K562 (cell line): ENCODE measurements at regions not wholly inside any gene's neighbourhood (a gene's known extent, or its start where the extent isn't known, plus 50 kb on each side); places are given as distances from the start of the nearest gene placed in this dataset.
A peak's percentile ranks its signal among the peaks of the same experiment; 100 is the strongest.

Experiments used
- CBFA2T3 ChIP-seq: fragments of 450-650 bp; IDR thresholded peaks from 2 replicates; pipeline ENCODE4 v1.6.1; 2017
- CTBP1 ChIP-seq: fragments of 450-650 bp; IDR thresholded peaks from 2 replicates; pipeline ENCODE4 v1.6.1; 2016; ENCODE audit warnings: borderline replicate concordance
- DMBX1 ChIP-seq: fragments of 250-450 bp; sonication (Bioruptor Pico); IDR thresholded peaks from 2 replicates; pipeline ENCODE4 v1.8.0; 2022; ENCODE audit warnings: inconsistent platforms, mild to moderate bottlenecking, moderate library complexity, borderline replicate concordance
- EP300 ChIP-seq: IDR thresholded peaks from 2 replicates; pipeline ENCODE4 v1.6.1; 2012; ENCODE audit warnings: low read length, improper control_type of control experiment
- EP400 ChIP-seq: fragments of 450-650 bp; IDR thresholded peaks from 2 replicates; pipeline ENCODE4 v1.6.1; 2017; ENCODE audit warnings: antibody characterized with exemption, mild to moderate bottlenecking, moderate library complexity
- HOMEZ ChIP-seq: fragments of 250-450 bp; sonication (Bioruptor Pico); IDR thresholded peaks from 2 replicates; pipeline ENCODE4 v1.4.0; 2020; ENCODE audit warnings: mild to moderate bottlenecking, moderate library complexity
- KLF6 ChIP-seq: fragments of 250-450 bp; sonication (Bioruptor Pico); IDR thresholded peaks from 2 replicates; pipeline ENCODE4 v1.4.0; 2020; ENCODE audit warnings: mild to moderate bottlenecking, moderate library complexity, borderline replicate concordance
- MED1 ChIP-seq: sonication (generic); formaldehyde crosslinking; IDR thresholded peaks from 2 replicates; pipeline ENCODE4 v1.8.1; 2023; ENCODE audit warnings: missing genetic modification reagents, borderline replicate concordance
- MYNN ChIP-seq, 2 experiments: sonication (generic); formaldehyde crosslinking in 1 of 2; IDR thresholded peaks; 2 replicates each; pipeline versions ENCODE4 v1.5.0 to v1.6.1; 2016 to 2020; ENCODE audit warnings: antibody characterized with exemption in 1 of 2, missing genetic modification reagents in 1 of 2
- NFXL1 ChIP-seq: fragments of 450-650 bp; formaldehyde crosslinking; IDR thresholded peaks from 2 replicates; pipeline ENCODE4 v1.4.0; 2021; ENCODE audit warnings: mild to moderate bottlenecking
- NR2C1 ChIP-seq, 2 experiments: fragments of 450-650 bp; IDR thresholded peaks; 2 replicates each; pipeline ENCODE4 v1.6.1; 2017; ENCODE audit warnings: mild to moderate bottlenecking in 2 of 2, antibody characterized with exemption in 1 of 2, inconsistent platforms in 1 of 2, missing compliant biosample characterization in 1 of 2, missing genetic modification characterization in 1 of 2
- SOX6 ChIP-seq: fragments of 450-650 bp; IDR thresholded peaks from 2 replicates; pipeline ENCODE4 v1.6.1; 2014; ENCODE audit warnings: mild to moderate bottlenecking
- ZBTB43 ChIP-seq: sonication (generic); formaldehyde crosslinking; IDR thresholded peaks from 2 replicates; pipeline ENCODE4 v1.8.0; 2023; ENCODE audit warnings: mild to moderate bottlenecking, missing genetic modification reagents
- ZNF175 ChIP-seq: fragments of 200-800 bp; sonication (Bioruptor generic); IDR thresholded peaks from 2 replicates; pipeline ENCODE4 v1.6.1; 2016; ENCODE audit warnings: low read depth, mild to moderate bottlenecking, missing genetic modification characterization, missing compliant biosample characterization
- ZNF318 ChIP-seq, 2 experiments: fragments of 450-650 bp; IDR thresholded peaks; 2 replicates each; pipeline ENCODE4 v1.6.1; 2016; ENCODE audit warnings: mild to moderate bottlenecking in 2 of 2, borderline replicate concordance in 1 of 2, low read depth in 1 of 2, moderate library complexity in 1 of 2
- ZNF584 ChIP-seq: fragments of 200-800 bp; sonication (Bioruptor generic); IDR thresholded peaks from 2 replicates; pipeline ENCODE4 v1.6.1; 2016; ENCODE audit warnings: low read depth, mild to moderate bottlenecking, missing genetic modification characterization, missing compliant biosample characterization

- TF ChIP-seq HOMEZ (0 out of 2 replicates have a peak, but pooled peaks have one; percentile 24), MYNN (IDR thresholded peaks at IDR 0.05) (no peak), MYNN (CRISPR knock-in tag; IDR thresholded peaks at IDR 0.05) (no peak), ZNF175 (CRISPR knock-in tag) (peak; percentile 87), ZNF584 (CRISPR knock-in tag) (peak; percentile 83), CBFA2T3 (peak; percentile 31), KLF6 (peak; percentile 58; the same call in 1 of the 2 replicates), CTBP1 (peak; percentile 55; the same call in 1 of the 2 replicates), SOX6 (peak; percentile 54; the same call in 1 of the 2 replicates), MED1 (CRISPR knock-in tag) (no peak), EP300 (peak; percentile 86), EP400 (peak; percentile 44; the same call in 1 of the 2 replicates), ZBTB43 (CRISPR knock-in tag) (0 out of 2 replicates have a peak, but pooled peaks have one; percentile 18), NFXL1 (CRISPR knock-in tag) (0 out of 2 replicates have a peak, but pooled peaks have one; percentile 55), NR2C1 (IDR thresholded peaks at IDR 0.05) (no peak), NR2C1 (tag; IDR thresholded peaks at IDR 0.05) (peak; percentile 78), DMBX1 (CRISPR knock-in tag) (peak; percentile 74; the same call in 1 of the 2 replicates), ZNF318 (IDR thresholded peaks at IDR 0.05; ENCODE audit: borderline replicate concordance in 1 of 2, low read depth in 1 of 2) (0 out of 4 replicates have a peak, but pooled peaks of 1 of the 2 experiments have one; percentile 15)
Measured at GRCh38 chr1:207241164-207241934, 80.1 kb upstream of the CD55 start (continued).
